Activated CD4-positive, CD25-positive, alpha-beta regulatory T cell treated with anti-CD3 and anti-CD28 coated beads, Interleukin-2, amount 50 U/mL, for 24 hours (primary cell): ENCODE measurements at regions not wholly inside any gene's neighbourhood (a gene's known extent, or its start where the extent isn't known, plus 50 kb on each side); places are given as distances from the start of the nearest gene placed in this dataset.

Experiments
- ATAC-seq, 2 donors: fragments of 150-1000 bp; cut with Tn5 transposase; one replicate each; pipeline ENCODE4 v1.10.0; 2021; ENCODE audit warnings: mild to moderate bottlenecking in 1 of 2, moderate library complexity in 1 of 2

GRCh38 chr21:29443411-29444010 is 144.8 kb downstream of the BACH1 start:
- ATAC-seq = peak; percentile 58 to 68

- no peak for ATAC-seq
These were observed 150.0 kb downstream of the BACH1 start for GRCh38 chr21:29448766-29449165.

- peak; percentile 68 to 70 for ATAC-seq
These were observed 150.7 kb downstream of the BACH1 start for GRCh38 chr21:29449306-29449950.

- no peak for ATAC-seq
These were observed 151.3 kb downstream of the BACH1 start for GRCh38 chr21:29450058-29450457.

GRCh38 chr21:29453511-29453910 is 154.8 kb downstream of the BACH1 start:
- no peak for ATAC-seq

DNA sequence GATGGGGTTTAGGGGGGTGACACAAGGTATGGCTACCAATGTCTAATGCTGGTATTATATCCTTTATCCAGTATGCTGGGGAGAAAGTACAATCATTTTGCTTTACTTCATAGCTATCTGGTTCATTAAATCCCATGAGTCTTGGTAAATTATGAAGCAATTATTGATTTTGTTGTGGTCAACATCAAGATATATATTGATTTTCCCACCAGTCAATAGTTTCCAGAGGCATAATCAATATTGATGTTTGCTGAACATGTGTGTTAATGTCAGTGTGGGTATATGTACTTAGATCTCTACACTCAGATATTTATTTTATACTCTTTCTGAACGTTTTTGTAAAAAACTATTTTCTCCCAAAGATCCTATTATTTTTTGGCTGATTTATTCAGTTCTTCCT is 155.5 kb downstream of the BACH1 start:
- no peak for ATAC-seq

DNA sequence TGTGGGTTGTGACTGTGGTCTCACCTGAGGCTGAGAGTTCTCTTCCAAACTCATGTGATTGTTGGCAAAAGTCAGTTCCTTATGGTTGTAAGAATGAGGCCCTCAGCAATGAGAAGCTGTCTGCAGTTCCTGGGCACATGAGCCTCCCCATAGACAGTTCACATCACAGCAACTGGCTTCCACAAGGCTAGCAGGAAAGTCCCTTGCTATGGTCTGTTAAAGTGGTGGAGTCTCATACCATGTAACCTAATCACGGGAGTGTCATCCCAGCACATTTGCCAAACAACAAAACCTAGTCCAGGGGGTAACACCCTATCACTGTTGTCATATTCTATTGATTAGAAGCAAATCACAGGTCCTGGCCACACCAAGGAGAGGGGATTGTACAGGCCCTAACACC is 163.8 kb downstream of the BACH1 start:
- ATAC-seq = no peak

- ATAC-seq = no peak
These were observed 166.8 kb downstream of the BACH1 start for GRCh38 chr21:29465546-29465945.

- ATAC-seq = no peak
These were observed 167.8 kb downstream of the BACH1 start for GRCh38 chr21:29466532-29466931.

- ATAC-seq = no peak
These were observed 171.7 kb downstream of the BACH1 start for GRCh38 chr21:29470397-29470796.

DNA sequence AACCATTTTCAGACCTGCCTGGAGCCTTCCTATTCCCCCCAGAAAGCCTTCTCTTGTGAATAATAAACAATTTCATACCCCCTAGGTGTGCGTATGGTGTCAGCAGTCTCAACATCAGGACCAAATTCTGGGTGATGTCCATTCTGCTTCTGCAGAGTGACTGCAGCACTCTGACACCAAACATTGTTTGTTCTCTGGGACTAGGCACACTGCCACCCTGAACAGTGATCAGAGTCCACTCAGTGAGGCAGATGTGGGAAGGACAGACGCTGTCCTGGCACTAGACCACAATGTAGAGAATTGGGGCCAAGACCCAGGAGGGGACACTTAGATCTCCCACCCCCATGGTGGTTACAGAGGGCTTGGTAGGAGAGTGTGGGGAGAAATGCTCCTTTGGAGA is 175.1 kb downstream of the BACH1 start:
- ATAC-seq = no peak

- no peak for ATAC-seq
These were observed 176.6 kb downstream of the BACH1 start for GRCh38 chr21:29475329-29475728.

- ATAC-seq = no peak
These were observed 178.6 kb downstream of the BACH1 start for GRCh38 chr21:29477347-29477746.

DNA sequence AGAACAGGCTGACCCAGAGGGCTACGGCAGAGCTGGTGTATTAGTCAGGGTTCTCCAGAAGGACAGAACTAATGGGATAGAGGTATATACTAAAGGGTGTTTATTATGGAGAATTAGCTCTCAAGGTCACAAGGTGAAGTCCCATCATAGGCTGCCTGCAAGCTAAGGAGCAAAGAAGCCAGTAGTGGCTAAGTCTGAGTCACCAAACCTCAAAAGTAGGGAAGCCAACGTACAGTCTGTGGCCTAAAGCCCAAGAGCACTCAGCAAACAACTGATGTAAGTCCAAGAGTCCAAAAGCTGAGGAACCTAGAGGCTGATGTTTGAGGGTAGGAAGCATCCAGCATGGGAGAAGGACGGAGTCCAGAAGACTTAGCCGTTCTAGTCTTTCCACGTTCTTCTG is 179.2 kb downstream of the BACH1 start:
- ATAC-seq = no peak

DNA sequence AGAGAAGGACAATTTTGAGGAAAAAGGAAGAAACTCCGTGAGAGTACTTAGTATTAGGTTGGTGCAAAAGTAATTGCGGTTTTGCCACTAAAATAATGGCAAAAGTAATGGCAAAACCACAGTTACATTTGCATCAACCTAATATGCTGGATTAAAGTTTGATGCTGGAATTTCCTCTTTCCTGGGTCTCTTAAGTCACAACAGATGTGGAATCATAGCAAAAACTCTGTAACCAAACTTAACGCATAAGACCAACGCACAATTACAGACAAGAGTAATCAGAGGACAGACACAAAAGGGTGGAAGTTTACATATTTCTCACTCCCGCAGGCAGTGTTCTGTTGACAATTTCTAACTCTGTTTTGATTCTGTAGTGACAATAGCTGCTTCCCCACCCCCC is 182.4 kb downstream of the BACH1 start:
- no peak for ATAC-seq

DNA sequence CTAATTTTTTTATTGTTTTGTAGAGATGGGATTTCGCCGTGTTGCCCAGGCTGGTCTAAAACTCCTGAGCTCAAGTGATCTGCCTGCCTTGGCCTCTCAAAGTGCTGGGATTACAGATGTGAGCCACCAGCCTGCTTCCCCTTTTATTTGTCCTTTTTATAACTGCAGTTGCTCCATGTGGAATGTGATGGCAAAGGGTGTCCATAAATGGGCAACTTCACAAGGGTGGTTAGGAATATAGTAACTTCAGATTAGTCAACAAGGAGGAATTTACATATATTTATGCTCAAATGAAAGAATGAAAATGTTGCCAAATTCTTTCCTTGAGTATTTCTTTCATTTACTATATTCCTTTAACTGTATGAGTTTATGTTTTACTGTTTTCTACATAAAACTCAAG is 182.9 kb downstream of the BACH1 start:
- ATAC-seq = no peak

- no peak for ATAC-seq
These were observed 187.6 kb downstream of the BACH1 start for GRCh38 chr21:29486306-29486807.
